H54 (cell line): ENCODE measurements at regions not wholly inside any gene's neighbourhood (a gene's known extent, or its start where the extent isn't known, plus 50 kb on each side); places are given as distances from the start of the nearest gene placed in this dataset.
"Not testable (repeated sequence)": the region's sequence is repeated elsewhere in the genome, so short reads cannot be mapped to it uniquely, and the experiment has no call there.

Experiments used
- DNase-seq: peaks from one replicate; pipeline ENCODE4 v3.0.0; 2011; ENCODE audit warnings: low spot score, mixed read lengths; ENCODE audit not compliant: insufficient read length
- FAIRE-seq: peaks from 3 replicates; lab custom pipeline; 2011; peaks lifted over from hg19 to GRCh38; lab: Jason Lieb, UNC
- POLR2A ChIP-seq: IDR thresholded peaks from 2 replicates; pipeline ENCODE4 v1.6.1; 2011; ENCODE audit warnings: low read depth, mild to moderate bottlenecking, low read length

DNA sequence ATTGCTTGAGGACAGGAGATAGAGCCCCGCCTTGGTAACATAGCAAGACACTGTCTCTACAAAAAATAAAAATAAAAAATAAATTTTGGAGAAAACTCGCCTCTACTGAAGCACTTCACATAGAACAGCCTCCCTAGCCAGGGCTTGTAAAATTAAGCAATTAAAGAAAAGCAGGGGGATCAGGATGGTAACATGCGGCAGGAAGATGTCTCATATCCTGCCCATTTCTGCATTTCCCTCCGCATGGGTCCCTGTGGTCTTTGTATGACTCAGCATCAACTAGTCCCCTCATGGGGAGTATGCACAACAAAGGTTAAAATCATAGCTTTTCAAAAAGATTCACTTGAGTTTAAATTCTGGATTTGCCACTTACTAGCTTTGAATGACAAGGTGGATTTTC lies 379.0 kb downstream of the EPHA7 start:
- DNase-seq: no peak
- no peak for FAIRE-seq
- TF ChIP-seq POLR2A: no peak

DNA sequence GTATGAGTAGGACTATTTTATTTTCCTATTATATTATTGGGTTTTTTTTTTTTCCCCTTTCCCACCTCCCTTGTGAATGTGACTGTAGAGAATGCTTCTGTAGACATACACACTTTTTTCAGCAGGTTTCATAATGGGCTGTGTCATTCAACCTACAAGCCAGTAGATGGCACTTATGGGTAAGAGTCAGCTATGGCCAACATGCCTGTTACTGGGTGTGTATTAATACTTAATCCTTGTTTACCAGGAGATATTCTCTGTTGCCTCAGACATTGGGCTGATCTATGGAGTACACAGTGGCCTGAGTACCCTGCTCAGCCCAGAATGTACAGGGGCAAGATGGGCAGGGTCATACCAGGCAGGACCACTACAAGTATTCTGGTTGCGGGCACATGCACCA lies 382.5 kb downstream of the EPHA7 start:
- FAIRE-seq: no peak
- DNase-seq: no peak

DNA sequence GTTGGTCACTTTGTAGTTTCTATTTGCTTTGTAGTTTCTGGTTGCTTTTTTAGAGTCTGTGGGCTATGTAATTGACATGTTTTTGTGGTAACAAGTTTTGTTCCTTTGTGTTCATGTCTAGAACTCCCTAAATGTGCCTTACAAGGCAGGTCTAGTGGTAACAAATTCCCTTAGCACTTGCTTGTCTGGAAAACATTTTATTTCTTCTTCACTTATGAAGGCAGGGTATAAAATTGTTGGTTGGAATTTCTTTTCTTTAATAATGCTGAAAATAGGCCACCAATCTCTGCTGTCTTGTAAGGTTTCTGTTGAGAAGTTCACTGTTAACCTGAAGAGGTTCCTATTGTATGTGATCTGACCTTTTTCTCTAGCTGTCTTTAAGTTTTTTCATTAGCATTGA lies 383.6 kb downstream of the EPHA7 start:
- TF ChIP-seq POLR2A: no peak
- DNase-seq (no peak), FAIRE-seq (no peak)

More for the DNA sequence above, 382.5 kb downstream of the EPHA7 start:
- no peak for TF ChIP-seq POLR2A

GRCh38 chr6:93021235-93021915 lies 398.0 kb downstream of the EPHA7 start:
- FAIRE-seq (no peak), DNase-seq (no peak)
- no peak for TF ChIP-seq POLR2A

GRCh38 chr6:93017626-93018025 lies 401.7 kb downstream of the EPHA7 start:
- no peak for FAIRE-seq

GRCh38 chr6:93017213-93017612 lies 402.1 kb downstream of the EPHA7 start:
- DNase-seq (no peak), FAIRE-seq (no peak)
- TF ChIP-seq POLR2A: no peak

More at GRCh38 chr6:93017626-93018025, 401.7 kb downstream of the EPHA7 start:
- TF ChIP-seq POLR2A: no peak
- no peak for DNase-seq

- TF ChIP-seq POLR2A: no peak
- FAIRE-seq: no peak
- no peak for DNase-seq
Measured at GRCh38 chr6:93013054-93013453, 406.3 kb downstream of the EPHA7 start.

GRCh38 chr6:93008375-93008774 lies 411.0 kb downstream of the EPHA7 start:
- no peak for DNase-seq
- no peak for TF ChIP-seq POLR2A
- FAIRE-seq: no peak

GRCh38 chr6:92989656-92990055 lies 429.7 kb downstream of the EPHA7 start:
- FAIRE-seq: no peak
- TF ChIP-seq POLR2A: no peak
- DNase-seq: no peak

DNA sequence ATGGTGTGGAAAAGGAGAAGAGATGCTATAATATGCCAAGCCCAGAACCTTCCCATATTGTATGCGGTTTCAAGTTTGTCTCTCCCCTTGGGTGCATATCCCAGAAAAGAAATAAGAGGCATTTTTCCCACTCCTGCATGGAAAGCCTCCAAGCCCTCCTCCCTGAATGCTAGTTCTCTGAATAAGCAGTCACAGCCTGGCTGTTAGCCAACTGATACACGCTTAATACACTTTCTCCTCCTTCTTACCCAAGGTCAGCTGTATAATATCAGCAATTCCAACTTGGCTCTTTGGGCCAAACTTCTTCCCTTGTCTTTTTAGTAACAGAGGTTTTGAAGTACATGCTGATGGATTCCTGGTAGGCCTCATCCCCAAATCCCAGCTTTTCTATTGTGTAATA lies 440.1 kb downstream of the EPHA7 start:
- no peak for TF ChIP-seq POLR2A
- no peak for FAIRE-seq

DNA sequence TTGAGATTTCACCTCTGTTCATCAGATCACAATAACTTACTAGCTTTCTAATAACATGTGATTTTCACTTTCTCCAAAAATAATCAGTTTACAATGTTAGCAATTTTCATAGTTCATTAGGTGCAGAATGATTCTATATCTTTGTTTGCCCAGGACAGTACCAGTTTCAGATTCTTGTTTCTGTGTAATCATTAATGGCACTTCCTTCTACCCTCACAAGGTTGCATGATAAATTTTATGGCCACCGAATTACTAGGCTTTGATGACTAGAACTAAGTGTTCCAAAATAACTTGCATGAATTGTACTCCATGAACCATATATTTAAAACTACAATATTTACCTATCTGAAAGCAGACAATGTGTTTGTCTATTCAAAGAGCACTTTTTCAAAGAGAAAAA lies 442.3 kb downstream of the EPHA7 start:
- no peak for DNase-seq
- TF ChIP-seq POLR2A: no peak
- FAIRE-seq: no peak

More for the DNA sequence above, 440.1 kb downstream of the EPHA7 start:
- no peak for DNase-seq

DNA sequence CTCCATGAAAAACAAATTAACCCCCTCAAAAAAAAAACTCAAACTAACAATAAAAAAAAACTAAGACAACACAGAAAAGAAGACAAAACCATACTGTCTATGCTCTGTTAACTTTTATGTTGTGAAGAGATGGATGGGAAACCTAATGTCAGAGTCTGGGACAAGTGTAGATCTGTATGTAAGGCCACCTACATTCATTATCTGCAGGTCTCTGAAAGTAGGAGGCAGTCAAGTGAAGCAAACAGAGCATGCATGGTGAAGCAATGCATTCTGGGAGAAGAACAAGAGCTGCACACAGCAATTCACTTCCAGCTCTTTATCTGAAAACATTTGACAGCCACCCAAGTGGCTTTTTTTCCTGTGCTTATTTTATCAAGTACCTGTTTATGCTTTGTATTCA lies 452.0 kb downstream of the EPHA7 start:
- DNase-seq: no peak
- TF ChIP-seq POLR2A: no peak
- no peak for FAIRE-seq

- TF ChIP-seq POLR2A: no peak
- FAIRE-seq: no peak
Measured at GRCh38 chr6:92962846-92963245, 456.5 kb downstream of the EPHA7 start.

GRCh38 chr6:92952111-92952510 lies 467.2 kb downstream of the EPHA7 start:
- not testable (repeated sequence) for DNase-seq, FAIRE-seq

More at GRCh38 chr6:92962846-92963245, 456.5 kb downstream of the EPHA7 start:
- no peak for DNase-seq

- no peak for TF ChIP-seq POLR2A
- FAIRE-seq (no peak), DNase-seq (no peak)
Measured at GRCh38 chr6:92945799-92946198, 473.6 kb downstream of the EPHA7 start.

DNA sequence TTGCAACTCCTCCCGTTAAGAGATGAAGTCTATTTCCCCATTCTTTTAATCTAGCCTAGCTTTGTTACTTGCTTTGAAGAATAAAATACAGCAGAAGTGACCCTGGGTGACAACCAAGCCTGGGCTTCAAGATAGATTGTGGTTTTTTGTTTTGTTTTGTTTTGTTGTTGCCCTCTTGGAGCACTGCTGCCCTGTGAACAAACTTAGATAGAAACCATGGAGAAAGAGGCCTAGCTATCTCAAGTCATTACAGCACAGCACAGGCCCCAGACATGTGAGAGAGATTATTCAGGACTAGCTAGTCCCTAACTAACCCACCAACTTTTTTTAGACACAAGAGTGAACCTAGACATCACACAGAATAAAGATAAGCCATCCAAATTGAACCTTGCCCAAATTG lies 475.2 kb downstream of the EPHA7 start:
- no peak for FAIRE-seq
- no peak for TF ChIP-seq POLR2A
- DNase-seq: no peak
